ELF-1 (cell line): ENCODE measurements at regions not wholly inside any gene's neighbourhood (a gene's known extent, or its start where the extent isn't known, plus 50 kb on each side); places are given as distances from the start of the nearest gene placed in this dataset.

ENCODE experiments used
- DNase-seq: peaks from one replicate; pipeline ENCODE4 v3.0.0-alpha.2; 2016; ENCODE audit warnings: low read depth, low spot score

GRCh38 chrX:115491766-115492165 is 69.2 kb upstream of the PLS3 start:
- no peak for DNase-seq

GRCh38 chrX:115493015-115493414 is 68.0 kb upstream of the PLS3 start:
- no peak for DNase-seq

DNA sequence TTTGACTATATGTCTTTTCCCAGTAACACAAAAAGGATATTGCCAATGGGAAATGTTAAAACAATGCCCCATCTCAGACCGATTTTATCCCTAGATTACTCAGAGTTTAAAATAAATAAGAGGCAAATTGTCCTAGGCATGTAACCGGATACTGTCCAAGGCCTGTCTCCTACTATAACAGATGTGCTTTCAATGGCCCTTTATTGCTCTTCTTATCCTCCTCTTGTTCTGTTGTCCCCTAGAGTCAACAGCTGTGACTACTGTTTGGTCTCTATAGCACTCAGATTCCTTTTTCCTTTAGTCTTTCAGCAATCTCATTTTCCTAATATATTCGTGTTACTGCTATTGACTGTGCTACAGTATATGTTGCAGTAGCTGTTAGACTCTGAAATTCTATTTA is 66.8 kb upstream of the PLS3 start:
- no peak for DNase-seq

DNA sequence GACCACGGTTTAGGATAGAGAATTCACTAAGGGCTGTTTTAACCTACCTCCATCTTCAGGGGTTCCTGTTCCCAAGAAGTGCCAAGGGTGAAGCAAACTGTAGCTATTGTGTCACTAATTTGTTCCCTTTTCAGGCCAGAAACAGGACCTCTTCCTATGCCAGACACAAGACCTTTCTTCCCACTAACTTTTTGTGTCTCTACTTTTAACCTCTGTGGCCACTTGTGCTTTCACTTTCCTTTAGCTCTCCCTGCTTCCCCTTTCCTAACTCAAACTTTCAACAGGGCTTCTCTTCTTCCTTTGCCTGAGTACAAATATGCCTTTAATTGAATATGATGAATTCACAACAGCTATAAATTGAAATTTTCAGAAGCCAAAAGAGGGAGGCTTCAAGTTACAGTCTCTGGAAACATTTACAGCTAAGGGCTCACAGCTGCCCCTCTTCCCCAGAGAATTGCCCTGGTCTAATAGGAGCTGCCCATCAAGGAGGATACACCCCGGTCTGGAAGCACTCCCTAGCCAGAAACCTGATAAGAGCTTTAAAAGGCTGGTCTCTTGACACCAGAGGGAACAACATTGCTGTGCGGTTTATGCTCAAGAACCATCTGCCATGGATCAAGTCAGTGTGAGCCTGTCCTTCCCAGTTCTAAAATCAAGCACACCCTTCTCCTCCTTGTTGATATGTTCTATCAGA is 61.7 kb upstream of the PLS3 start:
- DNase-seq, result no peak

- DNase-seq, result peak; percentile 7
Measured at GRCh38 chrX:115503099-115503498, 57.9 kb upstream of the PLS3 start.

DNA sequence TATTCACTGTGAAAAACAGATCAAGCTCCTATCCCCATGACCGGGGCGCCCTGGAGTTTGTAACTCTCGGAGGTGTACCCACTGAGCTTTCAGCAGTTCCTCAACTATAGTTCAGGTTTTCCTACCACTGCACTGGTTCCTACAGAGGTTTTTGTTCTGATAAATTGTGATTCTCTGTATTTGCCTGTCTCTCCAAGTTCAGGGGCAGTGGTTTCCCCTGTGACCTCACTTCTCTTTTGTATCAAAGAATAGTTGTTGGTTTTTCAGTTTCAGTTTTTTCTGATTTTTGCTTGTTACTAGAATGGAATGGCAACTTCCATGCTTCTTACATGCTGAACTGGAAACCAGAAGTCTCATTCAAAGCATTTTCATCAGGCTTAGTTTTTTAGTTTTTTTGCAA is 56.8 kb upstream of the PLS3 start:
- DNase-seq, result no peak
